GM23338 (cell line): ENCODE measurements at regions not wholly inside any gene's neighbourhood (a gene's known extent, or its start where the extent isn't known, plus 50 kb on each side); places are given as distances from the start of the nearest gene placed in this dataset.

Experiments
- CREB1 ChIP-seq: fragments of 250-450 bp; sonication (Bioruptor Pico); IDR thresholded peaks from 2 replicates; pipeline ENCODE4 v1.5.0; 2020; ENCODE audit warnings: low read depth, mild to moderate bottlenecking, moderate library complexity
- ETS1 ChIP-seq: IDR thresholded peaks from 2 replicates; pipeline ENCODE4 v1.6.1; 2016; ENCODE audit warnings: antibody characterized with exemption
- REST ChIP-seq: IDR thresholded peaks from one replicate; pipeline ENCODE4 v1.6.1; 2018; ENCODE audit warnings: antibody characterized with exemption; ENCODE audit not compliant: unreplicated experiment
- ZNF462 ChIP-seq: fragments of 250-450 bp; sonication (Bioruptor Pico); IDR thresholded peaks from 2 replicates; pipeline ENCODE4 v1.5.0; 2020; ENCODE audit warnings: mild to moderate bottlenecking, moderate library complexity

GRCh38 chr4:123984886-123985285 lies 588.3 kb downstream of the SPRY1 start (continued):
- no peak for TF ChIP-seq ZNF462 (CRISPR knock-in tag)
- no peak for TF ChIP-seq CREB1 (CRISPR knock-in tag)
- no peak for TF ChIP-seq ETS1
- TF ChIP-seq REST = no peak
